ENCODE measurements at regions not wholly inside any gene's neighbourhood (a gene's known extent, or its start where the extent isn't known, plus 50 kb on each side); places are given as distances from the start of the nearest gene placed in this dataset.
"Not testable (repeated sequence)": the region's sequence is repeated elsewhere in the genome, so short reads cannot be mapped to it uniquely, and the experiment has no call there.

DNA sequence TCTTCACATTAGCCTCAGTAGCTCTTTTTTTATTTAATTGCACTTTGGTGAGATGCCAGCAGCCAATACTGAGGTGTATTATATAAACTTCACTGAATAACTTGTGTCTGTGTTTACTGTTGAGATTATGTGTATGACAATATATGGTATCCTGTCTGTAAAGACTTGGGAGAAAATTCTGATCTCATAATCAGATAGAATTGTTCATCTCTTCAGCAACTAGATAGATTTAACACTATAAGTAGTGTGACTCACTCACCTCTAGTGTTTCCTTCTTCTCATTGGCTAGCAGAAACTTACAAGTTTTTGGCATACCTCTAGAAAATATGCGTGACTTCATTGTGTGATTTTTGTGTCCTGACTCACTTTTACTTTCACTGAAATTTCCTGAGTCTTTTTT, 67.6 kb upstream of the TGFBR2 start:
- peak; percentile 15 for DNase-seq

DNA sequence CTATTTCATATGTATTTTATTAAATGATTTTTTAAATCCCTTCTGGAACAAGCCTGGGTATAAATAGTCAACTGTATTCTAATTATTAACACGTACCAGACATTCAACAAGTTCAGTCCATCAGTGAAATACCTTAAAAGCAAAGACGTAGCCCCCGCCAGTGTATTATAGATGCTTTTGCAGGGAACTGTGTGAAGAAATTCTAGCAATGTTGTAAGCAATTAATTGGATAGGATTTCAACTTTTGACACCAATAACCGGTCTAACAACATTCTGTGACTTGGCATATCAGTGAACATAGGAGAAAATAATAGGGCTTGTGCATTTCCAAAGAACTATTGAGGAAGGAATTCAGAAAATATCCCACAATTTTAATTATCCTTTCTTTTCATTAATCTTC, 67.2 kb upstream of the TGFBR2 start:
- peak; percentile 13 for DNase-seq

DNA sequence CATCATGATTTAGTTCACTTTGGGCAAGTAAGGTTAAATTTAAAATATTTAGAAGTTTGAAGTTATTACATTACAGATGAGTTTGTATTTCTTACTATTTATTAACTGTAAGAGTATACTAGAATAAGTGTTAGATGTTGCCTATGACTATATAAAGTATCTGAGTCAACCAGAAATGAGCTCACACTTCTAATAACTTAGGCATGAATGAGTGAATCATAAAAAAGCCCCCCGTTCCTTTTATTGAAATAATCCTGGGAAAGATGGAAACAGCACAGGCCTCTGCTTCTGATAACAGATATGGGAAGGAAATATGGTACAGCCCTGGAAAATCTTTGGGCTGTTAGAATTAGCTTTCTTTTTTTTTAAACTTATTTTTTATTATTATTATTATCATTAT, 66.6 kb upstream of the TGFBR2 start:
- DNase-seq = no peak

DNA sequence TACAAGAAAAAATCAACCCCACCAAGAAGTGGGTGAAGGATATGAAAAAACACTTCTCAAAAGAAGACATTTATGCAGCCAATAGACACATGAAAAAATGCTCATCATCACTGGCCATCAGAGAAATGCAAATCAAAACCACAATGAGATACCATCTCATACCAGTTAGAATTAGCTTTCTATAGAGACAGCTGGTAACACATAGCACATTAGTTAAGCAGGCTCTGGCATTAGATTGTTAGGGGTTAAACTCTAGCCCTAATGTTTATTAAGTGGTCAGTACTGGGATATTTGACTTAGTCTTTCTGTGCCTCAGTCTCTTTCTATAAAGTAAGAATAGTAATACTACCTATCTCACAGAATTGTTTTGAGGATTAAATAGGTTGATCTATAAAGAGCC, 65.2 kb upstream of the TGFBR2 start:
- not testable (repeated sequence) for DNase-seq

DNA sequence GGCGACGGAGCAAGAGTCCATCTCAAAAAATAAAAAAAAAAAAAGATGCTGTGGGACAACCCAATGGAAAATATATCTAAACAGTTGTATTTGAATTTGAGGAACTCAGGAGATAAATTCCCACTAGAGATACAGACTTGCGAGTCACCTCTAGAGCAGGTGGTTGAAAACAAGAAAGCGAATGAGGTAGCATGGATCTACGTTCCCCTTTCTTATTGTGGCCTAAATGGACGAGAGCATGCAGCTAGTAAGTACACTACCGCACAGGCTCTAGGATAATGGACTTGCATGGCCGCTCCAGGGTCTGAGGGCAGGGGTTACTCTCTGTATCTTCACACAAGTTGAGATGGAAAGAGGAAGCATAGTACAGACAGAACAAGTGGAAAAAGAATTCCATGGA, 63.5 kb upstream of the TGFBR2 start:
- no peak for DNase-seq

DNA sequence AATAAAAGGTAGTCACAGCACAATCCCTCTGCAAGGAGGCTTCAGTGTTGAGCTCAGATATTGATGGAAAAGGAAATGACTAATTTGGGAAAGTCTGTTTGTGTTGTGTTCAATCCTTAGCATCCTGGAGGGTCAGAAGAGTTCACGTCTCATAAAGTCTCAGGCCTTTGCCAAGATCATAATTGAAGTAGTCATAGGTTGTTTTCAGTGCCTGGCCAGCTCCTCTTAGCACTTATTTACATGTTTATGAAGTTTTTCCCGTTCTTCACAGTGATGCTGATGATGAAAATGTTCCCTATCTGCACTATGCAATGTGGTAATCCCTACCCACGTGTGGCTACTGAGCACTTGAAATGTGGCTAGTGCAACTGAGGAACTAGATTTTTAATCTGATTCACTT, 61.6 kb upstream of the TGFBR2 start:
- DNase-seq = no peak

DNA sequence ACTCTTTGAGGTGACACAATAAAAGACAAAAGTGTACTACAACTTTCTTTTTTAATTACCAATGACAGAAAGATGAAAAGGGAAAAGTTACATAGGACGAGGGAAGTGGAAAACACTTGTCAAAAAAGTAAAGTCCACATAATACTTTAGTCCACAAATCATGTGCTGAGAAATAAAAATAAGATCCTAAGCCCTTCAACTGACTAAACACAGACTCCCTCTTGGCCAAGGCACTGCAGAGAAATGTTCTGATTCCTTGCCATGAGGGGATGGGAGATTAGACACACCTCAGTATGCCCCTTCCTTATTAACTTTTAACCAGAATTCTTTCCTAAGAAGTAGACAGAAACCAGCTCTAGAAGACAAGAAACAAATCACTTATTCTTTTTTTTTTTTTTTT, 59.5 kb upstream of the TGFBR2 start:
- DNase-seq = no peak

DNA sequence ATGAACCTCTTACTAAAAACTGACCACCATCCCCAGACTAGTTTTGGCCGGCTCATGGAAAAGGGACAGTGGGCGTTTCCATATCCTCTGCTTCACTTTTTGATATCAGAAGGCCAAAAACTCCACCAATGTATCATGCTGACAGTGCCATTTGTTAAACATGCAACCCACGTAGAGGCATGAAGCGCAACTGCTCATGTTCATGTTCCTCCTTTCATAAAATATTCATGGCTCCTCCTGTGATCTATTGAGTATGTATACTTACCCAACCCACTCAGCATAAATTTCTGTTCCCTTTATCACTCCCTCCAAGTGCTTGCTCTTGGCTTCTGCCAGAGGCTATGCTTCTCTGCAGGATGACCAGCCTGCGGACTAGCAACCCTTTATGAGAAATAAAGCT, 58.7 kb upstream of the TGFBR2 start:
- no peak for DNase-seq

DNA sequence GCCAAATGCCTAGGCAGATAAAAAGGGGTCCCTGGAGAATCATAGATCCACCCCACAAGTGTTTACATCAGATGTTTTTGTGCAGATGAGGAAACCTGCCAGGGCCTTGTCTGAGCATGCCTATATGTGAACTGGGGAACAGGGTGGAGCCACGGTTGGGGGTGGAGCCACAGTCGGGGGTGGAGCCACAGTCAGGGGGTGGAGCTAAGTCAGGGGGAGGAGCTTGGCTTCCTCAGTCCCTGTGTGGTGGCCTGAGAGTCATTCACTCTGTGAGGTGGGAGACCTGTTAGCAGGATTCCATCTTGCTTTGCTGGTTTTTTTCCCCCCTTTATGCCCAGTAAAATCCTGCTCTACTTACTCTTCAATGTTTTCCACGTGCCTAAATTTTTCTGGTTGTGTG, 57.8 kb upstream of the TGFBR2 start:
- peak; percentile 0 for DNase-seq

DNA sequence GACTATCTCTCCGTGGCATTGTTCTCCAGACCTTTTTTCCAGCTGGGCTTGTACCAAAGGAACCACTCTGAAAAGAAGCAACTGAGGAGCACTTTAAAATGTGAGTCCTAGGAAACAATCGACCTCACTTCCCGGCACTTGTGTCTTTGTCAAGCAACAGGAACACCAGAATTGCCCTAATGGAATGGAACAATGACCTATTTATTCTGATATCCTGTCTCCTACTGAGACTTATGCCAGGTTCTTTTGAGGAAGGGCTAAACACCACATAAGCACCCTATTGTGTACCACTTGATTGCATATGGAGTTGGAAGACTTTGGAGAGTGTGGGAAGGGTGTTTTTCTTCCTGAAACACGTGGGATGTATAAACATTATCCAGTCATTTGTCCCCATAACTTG, 56.8 kb upstream of the TGFBR2 start:
- DNase-seq = no peak

DNA sequence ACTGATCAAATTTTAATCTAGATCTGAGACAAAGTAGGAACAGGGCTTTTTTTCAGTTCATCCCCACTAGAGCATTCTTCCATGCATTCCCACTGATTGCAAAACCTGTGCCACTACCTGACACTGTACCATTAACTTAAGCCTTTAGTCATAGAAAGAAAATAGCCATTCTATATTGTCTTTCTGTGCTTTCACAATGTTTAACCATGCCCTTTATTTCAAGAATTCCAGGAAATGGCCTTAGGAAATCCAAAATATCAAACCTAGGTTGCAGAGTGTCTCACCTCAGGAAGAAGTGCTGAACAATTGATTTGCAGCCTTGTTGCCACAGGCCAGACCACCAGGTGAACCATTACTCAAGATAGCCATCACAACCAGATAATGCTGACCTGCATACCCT, 56.2 kb upstream of the TGFBR2 start:
- no peak for DNase-seq

DNA sequence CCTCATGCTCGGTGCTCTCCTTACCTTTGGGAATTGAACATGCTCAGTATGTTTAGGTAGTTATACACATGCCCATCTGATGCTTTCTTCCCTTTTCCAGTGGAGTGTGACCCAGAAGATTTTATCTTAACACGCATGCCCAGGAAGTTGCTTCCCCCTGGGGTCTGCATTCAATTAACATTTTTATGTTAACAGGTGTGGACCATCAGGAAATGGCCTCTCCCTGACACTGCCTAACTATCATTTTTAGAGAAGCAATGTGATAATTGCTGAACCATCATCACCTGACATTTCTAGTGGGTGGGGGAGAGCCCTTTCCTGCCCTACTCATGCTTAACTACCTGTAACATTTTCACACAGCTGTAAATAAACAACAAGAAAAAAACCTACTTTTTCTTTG, 55.1 kb upstream of the TGFBR2 start:
- DNase-seq = no peak

DNA sequence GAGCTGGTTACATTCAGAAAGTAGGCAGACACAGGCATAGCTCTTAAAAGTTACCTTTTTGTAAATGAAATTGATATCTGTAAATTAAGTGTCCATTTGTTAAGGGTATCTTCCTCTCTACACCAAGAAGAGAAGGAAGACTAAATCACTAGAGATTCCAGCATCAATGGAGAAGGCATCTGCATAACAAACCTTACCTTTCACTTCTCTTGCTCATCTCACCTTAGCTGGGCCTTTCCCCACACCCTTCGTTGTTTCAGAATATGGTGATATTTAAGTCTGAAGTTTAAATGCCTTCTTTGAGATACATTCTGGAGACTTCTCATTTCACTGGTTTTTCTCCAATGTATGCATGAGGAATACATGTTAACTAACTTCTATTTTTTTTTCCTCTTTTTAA, 54.5 kb upstream of the TGFBR2 start:
- DNase-seq = no peak

DNA sequence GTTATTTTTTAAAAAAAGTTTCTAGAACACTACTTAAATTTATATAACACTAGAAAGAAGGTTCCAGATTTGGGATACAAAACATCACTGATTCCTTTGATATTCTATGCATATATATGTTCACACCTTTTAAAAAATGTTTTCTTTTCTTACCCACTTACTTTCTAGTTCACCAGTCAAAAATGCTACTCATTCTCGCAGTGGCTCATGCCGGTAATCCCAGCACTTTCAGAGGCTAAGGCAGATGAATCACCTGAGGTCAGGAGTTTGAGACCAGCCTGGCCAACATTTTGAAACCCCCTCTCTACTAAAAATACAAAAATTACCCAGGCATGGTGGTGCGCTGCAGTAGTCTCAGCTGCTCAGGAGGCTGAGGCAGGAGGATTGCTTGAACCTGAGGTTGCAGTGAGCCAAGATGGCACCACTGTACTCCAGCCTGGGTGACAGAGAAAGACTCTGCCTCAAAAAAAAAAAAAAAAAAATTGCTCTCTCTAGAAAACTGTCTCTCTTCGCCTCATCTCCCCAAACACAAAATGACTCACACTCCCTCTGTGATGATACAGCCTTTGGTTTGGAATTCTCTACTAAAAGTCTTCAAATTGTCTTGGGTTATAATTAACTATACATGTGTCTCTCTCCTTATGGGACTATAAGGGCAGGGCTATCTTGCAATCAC, 52.6 kb upstream of the TGFBR2 start:
- no peak for DNase-seq

DNA sequence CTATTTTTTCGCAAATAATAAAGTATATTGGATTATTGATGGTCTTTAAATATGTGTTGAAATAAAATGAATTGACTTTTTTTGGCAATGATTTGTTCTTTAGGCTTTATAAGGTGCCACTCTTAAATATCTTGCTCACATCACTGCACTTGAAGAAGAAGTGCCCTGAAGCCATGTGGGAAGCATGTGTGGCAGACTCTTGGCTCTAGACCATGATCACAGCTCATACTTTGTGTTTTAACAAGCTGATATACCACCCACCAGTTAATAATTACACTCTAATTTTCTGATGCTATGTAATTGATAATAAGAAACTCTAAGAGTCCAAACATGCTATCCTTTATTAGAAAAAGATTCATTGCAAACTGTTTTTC, 52.1 kb upstream of the TGFBR2 start:
- DNase-seq = no peak

DNA sequence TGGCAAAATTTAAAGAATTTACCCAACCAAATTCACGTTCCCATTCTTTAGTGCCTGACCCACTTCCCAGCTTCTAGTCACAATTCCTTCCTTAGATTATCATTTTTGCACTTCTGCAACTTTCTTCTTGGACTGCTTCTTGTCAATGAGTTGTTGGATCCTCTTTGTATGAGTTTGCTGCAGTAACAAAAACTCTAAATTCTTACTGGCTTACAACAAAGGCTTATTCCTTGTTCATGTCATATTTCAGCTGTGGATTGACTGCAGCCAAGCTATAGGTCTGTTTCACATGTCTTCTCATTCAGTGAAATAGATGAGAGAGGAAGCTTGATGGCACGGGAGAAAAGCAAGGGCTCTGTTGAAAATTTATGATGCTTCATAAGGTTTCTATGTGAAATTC, 50.4 kb upstream of the TGFBR2 start:
- no peak for DNase-seq
